A549 (cell line): ENCODE measurements at regions not wholly inside any gene's neighbourhood (a gene's known extent, or its start where the extent isn't known, plus 50 kb on each side); places are given as distances from the start of the nearest gene placed in this dataset.
"Not testable (repeated sequence)": the region's sequence is repeated elsewhere in the genome, so short reads cannot be mapped to it uniquely, and the experiment has no call there.

Source experiments
- ATAC-seq, 2 experiments: fragments of 200-7000 bp in 1 of 2; fragments of >200 bp in 1 of 2; cut with Nextera tagmentation in 1 of 2; cut with Tn5 transposase in 1 of 2; 3 replicates each; pipeline versions ENCODE4 v1.8.0 to v1.9.1; 2018 to 2020; ENCODE audit warnings: mild to moderate bottlenecking in 1 of 2, moderate library complexity in 1 of 2
- CTCF ChIA-PET: fragments of 300-600 bp; sonication (Branson Sonifier 250); formaldehyde crosslinking; extraction: SDS; loops from one replicate; lab custom pipeline; 2021; ENCODE audit warnings: antibody characterized with exemption, inconsistent platforms; lab: Yijun Ruan, JAX
- POLR2A ChIA-PET: fragments of 350-600 bp; formaldehyde crosslinking; extraction: SDS; loops from one replicate; lab custom pipeline; 2021; ENCODE audit warnings: antibody characterized with exemption, inconsistent platforms; lab: Yijun Ruan, JAX
- DNase-seq, 2 experiments: peaks; one replicate each; pipeline versions ENCODE4 v3.0.0 to v3.0.0-alpha.2; 2011 to 2016; ENCODE audit warnings: low read depth in 1 of 2, low spot score in 1 of 2
- FAIRE-seq: peaks from 2 replicates; lab custom pipeline; 2011; peaks lifted over from hg19 to GRCh38; lab: Jason Lieb, UNC
- H3K27ac ChIP-seq, 2 experiments: fragments of >200 bp; sonication (Bioruptor Twin); formaldehyde crosslinking; 3 replicates each; pipeline ENCODE4 v1.5.1; 2016 to 2017
- H3K4me1 ChIP-seq: fragments of >200 bp; sonication (Bioruptor Twin); formaldehyde crosslinking; 3 replicates; pipeline ENCODE4 v1.6.1; 2016
- H3K4me2 ChIP-seq: fragments of >200 bp; sonication (Bioruptor Twin); formaldehyde crosslinking; 3 replicates; pipeline ENCODE4 v1.6.1; 2016
- H3K4me3 ChIP-seq: fragments of >200 bp; sonication (Bioruptor Twin); formaldehyde crosslinking; 3 replicates; pipeline ENCODE4 v1.5.1; 2016
- H3K9me3 ChIP-seq: fragments of >200 bp; sonication (Bioruptor Twin); formaldehyde crosslinking; 3 replicates; pipeline ENCODE4 v1.6.1; 2016
- BHLHE40 ChIP-seq: IDR thresholded peaks from 2 replicates; pipeline ENCODE4 v1.6.1; 2012; ENCODE audit warnings: low read depth, low read length, inconsistent platforms
- CBX2 ChIP-seq: fragments of 200-600 bp; sonication (generic); IDR thresholded peaks from 2 replicates; pipeline ENCODE4 v1.6.1; 2016; ENCODE audit warnings: low read depth, mild to moderate bottlenecking, borderline replicate concordance
- CBX8 ChIP-seq: fragments of 200-600 bp; sonication (generic); IDR thresholded peaks from 2 replicates; pipeline ENCODE4 v1.6.1; 2016
- CEBPB ChIP-seq, 2 experiments: fragments of >200 bp in 1 of 2; sonication (Bioruptor Twin) in 1 of 2; formaldehyde crosslinking in 1 of 2; IDR thresholded peaks; 2 replicates each; pipeline ENCODE4 v1.6.1; 2012 to 2016
- CHD2 ChIP-seq: fragments of 150-350 bp; IDR thresholded peaks from 2 replicates; pipeline ENCODE4 v1.6.1; 2014; ENCODE audit warnings: low read length; ENCODE audit not compliant: partially characterized antibody
- FOSL2 ChIP-seq, 2 experiments: fragments of 450-650 bp in 1 of 2; fragments of >200 bp in 1 of 2; sonication (Bioruptor Twin) in 1 of 2; formaldehyde crosslinking; IDR thresholded peaks; 2 replicates each; pipeline versions ENCODE4 v1.5.0 to v1.6.1; 2016 to 2020; ENCODE audit warnings: mild to moderate bottlenecking in 1 of 2, moderate library complexity in 1 of 2
- FOXS1 ChIP-seq: fragments of 250-450 bp; sonication (Bioruptor Pico); IDR thresholded peaks from 2 replicates; pipeline ENCODE4 v1.5.0; 2020; ENCODE audit warnings: mild to moderate bottlenecking, moderate library complexity
- HOXA7 ChIP-seq: fragments of 250-450 bp; sonication (Bioruptor Pico); IDR thresholded peaks from 2 replicates; pipeline ENCODE4 v1.5.0; 2020; ENCODE audit warnings: mild to moderate bottlenecking, moderate library complexity
- JUN ChIP-seq, 2 experiments: fragments of >200 bp; sonication (Bioruptor Twin); formaldehyde crosslinking; IDR thresholded peaks; 2 replicates in 1 of 2; 3 replicates in 1 of 2; pipeline ENCODE4 v1.6.1; 2016 to 2017
- KDM1A ChIP-seq: fragments of 200-600 bp; sonication (generic); IDR thresholded peaks from 2 replicates; pipeline ENCODE4 v1.6.1; 2016; ENCODE audit warnings: low read depth, mild to moderate bottlenecking
- KDM5A ChIP-seq: fragments of 200-600 bp; sonication (generic); IDR thresholded peaks from 2 replicates; pipeline ENCODE4 v1.6.1; 2016; ENCODE audit warnings: antibody characterized with exemption, mild to moderate bottlenecking
- MAZ ChIP-seq: fragments of 150-350 bp; IDR thresholded peaks from 2 replicates; pipeline ENCODE4 v1.6.1; 2014; ENCODE audit warnings: antibody characterized with exemption, low read depth, low read length, borderline replicate concordance
- MYC ChIP-seq: IDR thresholded peaks from 2 replicates; pipeline ENCODE4 v1.6.1; 2012; ENCODE audit warnings: mild to moderate bottlenecking, inconsistent platforms, low read length, improper control_type of control experiment, borderline replicate concordance
- NPAS2 ChIP-seq: fragments of 250-450 bp; sonication (Bioruptor Pico); IDR thresholded peaks from 2 replicates; pipeline ENCODE4 v1.8.0; 2022; ENCODE audit warnings: mild to moderate bottlenecking, moderate library complexity, borderline replicate concordance
- NR3C1 ChIP-seq: fragments of >200 bp; sonication (Bioruptor Twin); formaldehyde crosslinking; IDR thresholded peaks from 3 replicates; pipeline ENCODE4 v1.6.1; 2017
- PBX3 ChIP-seq: IDR thresholded peaks from 2 replicates; pipeline ENCODE4 v1.6.1; 2012
- POLR2A ChIP-seq: IDR thresholded peaks from 2 replicates; pipeline ENCODE4 v1.6.1; 2012; ENCODE audit warnings: mild to moderate bottlenecking, low read length
- POLR2AphosphoS2 ChIP-seq: conservative IDR thresholded peaks from 2 replicates; pipeline ENCODE4 v1.6.1; 2012; ENCODE audit warnings: low read length, improper control_type of control experiment, inconsistent platforms
- RCOR1 ChIP-seq: fragments of 150-350 bp; IDR thresholded peaks from 2 replicates; pipeline ENCODE4 v1.6.1; 2014; ENCODE audit warnings: antibody characterized with exemption, low read length, low read depth
- REST ChIP-seq: fragments of 200-600 bp; sonication (generic); IDR thresholded peaks from 2 replicates; pipeline ENCODE4 v1.6.1; 2016; ENCODE audit warnings: antibody characterized with exemption, mild to moderate bottlenecking, moderate library complexity
- SMC3 ChIP-seq: fragments of >200 bp; sonication (Bioruptor Twin); formaldehyde crosslinking; IDR thresholded peaks from 3 replicates; pipeline ENCODE4 v1.6.1; 2018; ENCODE audit warnings: inconsistent platforms
- SREBF2 ChIP-seq: fragments of 450-650 bp; IDR thresholded peaks from 2 replicates; pipeline ENCODE4 v1.6.1; 2014; ENCODE audit warnings: mild to moderate bottlenecking, moderate library complexity
- TP53 ChIP-seq: fragments of 250-450 bp; sonication (Bioruptor Pico); IDR thresholded peaks from 2 replicates; pipeline ENCODE4 v1.5.0; 2021; ENCODE audit warnings: mild to moderate bottlenecking, moderate library complexity
- WGBS: methylation state at CpG from one replicate; pipeline ENCODE4 v1.1.6; 2017; ENCODE audit errors: missing lambda C conversion rate; 5-methylcytosine and 5-hydroxymethylcytosine counted together
- TF ChIP-seq, protein P1 (sequence below): fragments of >200 bp; sonication (Bioruptor Twin); formaldehyde crosslinking; IDR thresholded peaks from 3 replicates; pipeline ENCODE4 v1.6.1; 2016
- TF ChIP-seq, protein P2 (sequence below): fragments of 150-350 bp; IDR thresholded peaks from 2 replicates; pipeline ENCODE4 v1.6.1; 2014; ENCODE audit warnings: low read depth, mild to moderate bottlenecking, low read length
- TF ChIP-seq, protein P3 (sequence below): fragments of 250-450 bp; sonication (Bioruptor Pico); IDR thresholded peaks from 2 replicates; pipeline ENCODE4 v1.5.0; 2021; ENCODE audit warnings: mild to moderate bottlenecking, moderate library complexity, borderline replicate concordance

DNA sequence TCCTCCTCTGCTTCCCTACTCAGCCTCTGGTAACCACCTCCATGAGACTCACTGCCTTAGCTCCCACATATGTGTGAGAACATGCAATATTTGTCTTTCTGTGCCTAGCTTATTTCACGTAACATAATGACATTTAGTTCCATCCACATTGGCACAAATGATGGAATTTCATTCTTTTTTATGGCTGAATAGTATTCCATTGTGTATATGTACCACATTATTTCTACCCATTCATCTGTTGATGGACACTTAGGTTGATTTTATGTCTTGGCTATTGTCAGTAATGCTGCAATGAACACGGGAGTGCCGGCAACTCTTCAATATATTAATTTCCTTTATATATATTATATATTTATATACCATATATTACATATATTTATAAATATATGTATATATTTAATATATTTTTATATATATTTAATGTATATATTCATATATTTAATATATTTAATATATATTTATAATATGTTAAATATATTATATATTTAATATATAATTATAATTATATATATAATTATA lies 1046.9 kb downstream of the DNAJB9 start (continued):
- no peak for TF ChIP-seq POLR2AphosphoS2

DNA sequence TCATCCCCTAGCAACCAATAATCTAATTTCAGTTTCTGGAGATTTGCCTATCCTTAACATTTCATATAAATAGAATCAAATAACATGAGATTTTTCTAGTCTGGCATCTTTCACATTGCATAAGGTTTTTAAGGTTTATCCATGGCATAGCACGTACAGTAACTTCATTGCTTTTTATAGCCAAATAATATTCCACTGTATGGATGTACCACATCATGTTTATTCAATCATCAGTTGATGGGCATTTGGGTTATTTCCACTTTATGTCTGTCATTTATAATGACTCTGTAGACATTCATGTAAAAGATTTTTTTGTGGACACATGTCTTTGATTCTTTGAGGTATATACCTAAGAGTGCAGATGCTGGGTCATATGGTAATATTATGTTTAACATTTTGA lies 1052.6 kb downstream of the DNAJB9 start:
- TF ChIP-seq HOXA7 (CRISPR knock-in tag), result no peak
- TF ChIP-seq CBX8, result no peak
- TF ChIP-seq KDM1A, result no peak
- TF ChIP-seq MAZ, result no peak
- TF ChIP-seq, protein P1, sequence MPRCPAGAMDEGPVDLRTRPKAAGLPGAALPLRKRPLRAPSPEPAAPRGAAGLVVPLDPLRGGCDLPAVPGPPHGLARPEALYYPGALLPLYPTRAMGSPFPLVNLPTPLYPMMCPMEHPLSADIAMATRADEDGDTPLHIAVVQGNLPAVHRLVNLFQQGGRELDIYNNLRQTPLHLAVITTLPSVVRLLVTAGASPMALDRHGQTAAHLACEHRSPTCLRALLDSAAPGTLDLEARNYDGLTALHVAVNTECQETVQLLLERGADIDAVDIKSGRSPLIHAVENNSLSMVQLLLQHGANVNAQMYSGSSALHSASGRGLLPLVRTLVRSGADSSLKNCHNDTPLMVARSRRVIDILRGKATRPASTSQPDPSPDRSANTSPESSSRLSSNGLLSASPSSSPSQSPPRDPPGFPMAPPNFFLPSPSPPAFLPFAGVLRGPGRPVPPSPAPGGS, result no peak
- no peak for TF ChIP-seq PBX3
- no peak for TF ChIP-seq SREBF2
- TF ChIP-seq MYC, result no peak
- TF ChIP-seq, protein P2, sequence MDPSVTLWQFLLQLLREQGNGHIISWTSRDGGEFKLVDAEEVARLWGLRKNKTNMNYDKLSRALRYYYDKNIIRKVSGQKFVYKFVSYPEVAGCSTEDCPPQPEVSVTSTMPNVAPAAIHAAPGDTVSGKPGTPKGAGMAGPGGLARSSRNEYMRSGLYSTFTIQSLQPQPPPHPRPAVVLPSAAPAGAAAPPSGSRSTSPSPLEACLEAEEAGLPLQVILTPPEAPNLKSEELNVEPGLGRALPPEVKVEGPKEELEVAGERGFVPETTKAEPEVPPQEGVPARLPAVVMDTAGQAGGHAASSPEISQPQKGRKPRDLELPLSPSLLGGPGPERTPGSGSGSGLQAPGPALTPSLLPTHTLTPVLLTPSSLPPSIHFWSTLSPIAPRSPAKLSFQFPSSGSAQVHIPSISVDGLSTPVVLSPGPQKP, result no peak
- no peak for TF ChIP-seq NR3C1
- no peak for TF ChIP-seq JUN (IDR thresholded peaks at IDR 0.05)
- CTCF ChIA-PET, result no interaction called here
- POLR2A ChIA-PET, result no interaction called here
- Histone ChIP-seq H3K4me1 (no peaks in the 10 kb centered on the region), H3K27ac (no peak overlapping the region), H3K4me2 (no peak overlapping the region), H3K9me3 (no peaks in the 10 kb centered on the region), H3K4me3 (no peak overlapping the region)
- WGBS, result 59% methylated on average over 1 of the region's 1 CpG
- DNase-seq (no peak), ATAC-seq (no peak), FAIRE-seq (no peak)

DNA sequence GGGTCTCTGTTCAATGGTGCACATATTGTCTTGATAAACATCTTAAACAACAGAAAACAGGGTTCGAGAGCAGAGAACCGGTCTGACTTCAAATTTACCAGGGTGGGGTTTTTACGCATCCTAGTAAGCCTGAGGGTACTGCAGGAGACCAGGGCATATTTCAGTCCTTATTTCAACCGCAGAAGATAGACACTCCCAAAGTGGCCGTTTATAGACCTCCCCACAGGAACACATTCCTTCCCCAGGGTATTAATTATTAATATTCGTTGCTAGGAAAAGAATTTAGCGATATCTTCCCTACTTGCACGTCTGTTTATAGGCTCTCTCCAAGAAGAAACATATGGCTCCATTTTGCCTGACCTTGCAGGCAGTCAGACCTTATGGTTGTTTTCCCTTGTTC lies 1063.2 kb downstream of the DNAJB9 start:
- ATAC-seq, H3K4me1 ChIP-seq, H3K9me3 ChIP-seq, FAIRE-seq, DNase-seq, H3K4me2 ChIP-seq, CTCF ChIA-PET, H3K27ac ChIP-seq, H3K4me3 ChIP-seq, POLR2A ChIA-PET: not testable (repeated sequence)
- 16% methylated on average over 8 of the region's 8 CpGs for WGBS

DNA sequence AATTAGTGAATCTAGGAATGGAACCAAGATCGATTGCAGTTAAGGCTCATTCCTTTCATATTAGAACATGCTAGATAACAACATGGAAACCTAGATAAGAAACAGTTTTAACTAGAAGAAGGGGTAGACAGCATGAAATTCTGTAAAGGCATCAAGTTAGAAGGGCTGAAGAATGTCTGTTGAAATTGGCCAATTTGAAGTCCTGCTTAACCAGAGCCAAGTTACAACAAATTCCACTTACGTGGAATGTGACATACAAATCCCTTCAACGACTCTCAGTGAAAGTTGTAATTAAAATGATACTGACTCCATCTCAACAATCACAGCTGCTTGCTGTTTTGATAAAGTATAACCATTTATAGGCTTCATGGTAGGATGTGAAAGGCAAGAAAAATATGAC lies 1065.7 kb downstream of the DNAJB9 start:
- TF ChIP-seq FOXS1 (CRISPR knock-in tag), result no peak
- no peak for TF ChIP-seq TP53 (CRISPR knock-in tag)
- TF ChIP-seq POLR2A, result no peak
- TF ChIP-seq REST, result no peak
- no peak for TF ChIP-seq SREBF2
- TF ChIP-seq, protein P3, sequence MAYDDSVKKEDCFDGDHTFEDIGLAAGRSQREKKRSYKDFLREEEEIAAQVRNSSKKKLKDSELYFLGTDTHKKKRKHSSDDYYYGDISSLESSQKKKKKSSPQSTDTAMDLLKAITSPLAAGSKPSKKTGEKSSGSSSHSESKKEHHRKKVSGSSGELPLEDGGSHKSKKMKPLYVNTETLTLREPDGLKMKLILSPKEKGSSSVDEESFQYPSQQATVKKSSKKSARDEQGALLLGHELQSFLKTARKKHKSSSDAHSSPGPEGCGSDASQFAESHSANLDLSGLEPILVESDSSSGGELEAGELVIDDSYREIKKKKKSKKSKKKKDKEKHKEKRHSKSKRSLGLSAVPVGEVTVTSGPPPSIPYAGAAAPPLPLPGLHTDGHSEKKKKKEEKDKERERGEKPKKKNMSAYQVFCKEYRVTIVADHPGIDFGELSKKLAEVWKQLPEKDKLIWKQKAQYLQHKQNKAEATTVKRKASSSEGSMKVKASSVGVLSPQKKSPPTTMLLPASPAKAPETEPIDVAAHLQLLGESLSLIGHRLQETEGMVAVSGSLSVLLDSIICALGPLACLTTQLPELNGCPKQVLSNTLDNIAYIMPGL (CRISPR knock-in tag), result no peak
- TF ChIP-seq FOSL2 (IDR thresholded peaks at IDR 0.05), result no peak
- TF ChIP-seq FOSL2 (CRISPR knock-in tag; IDR thresholded peaks at IDR 0.05), result no peak
- TF ChIP-seq MAZ, result no peak
- TF ChIP-seq CHD2, result no peak
- TF ChIP-seq CBX2, result no peak
- TF ChIP-seq NPAS2 (CRISPR knock-in tag), result no peak
- TF ChIP-seq SMC3, result no peak
- no peak for TF ChIP-seq RCOR1
- TF ChIP-seq BHLHE40, result no peak
- no peak for TF ChIP-seq CEBPB (IDR thresholded peaks at IDR 0.05)
- TF ChIP-seq KDM5A, result no peak
- FAIRE-seq (no peak), ATAC-seq (no peak), DNase-seq (no peak)
- H3K27ac ChIP-seq, result no peak overlapping the region
- 15% methylated on average over 3 of the region's 3 CpGs for WGBS
- no peak overlapping the region for H3K4me2 ChIP-seq
- H3K4me1 ChIP-seq, result no peaks in the 10 kb centered on the region
- POLR2A ChIA-PET, result no interaction called here
- H3K4me3 ChIP-seq, result no peak overlapping the region
- CTCF ChIA-PET, result no interaction called here
- no peaks in the 10 kb centered on the region for H3K9me3 ChIP-seq
